Endometrium (tissue), 2 donors: ENCODE measurements at regions not wholly inside any gene's neighbourhood (a gene's known extent, or its start where the extent isn't known, plus 50 kb on each side); places are given as distances from the start of the nearest gene placed in this dataset.
"Not testable (repeated sequence)": the region's sequence is repeated elsewhere in the genome, so short reads cannot be mapped to it uniquely, and the experiment has no call there.

Experiments used
- FAIRE-seq: peaks from 2 replicates; lab custom pipeline; 2012; peaks lifted over from hg19 to GRCh38; lab: Jason Lieb, UNC
- donor health status: control.
- donor health status: control.

DNA sequence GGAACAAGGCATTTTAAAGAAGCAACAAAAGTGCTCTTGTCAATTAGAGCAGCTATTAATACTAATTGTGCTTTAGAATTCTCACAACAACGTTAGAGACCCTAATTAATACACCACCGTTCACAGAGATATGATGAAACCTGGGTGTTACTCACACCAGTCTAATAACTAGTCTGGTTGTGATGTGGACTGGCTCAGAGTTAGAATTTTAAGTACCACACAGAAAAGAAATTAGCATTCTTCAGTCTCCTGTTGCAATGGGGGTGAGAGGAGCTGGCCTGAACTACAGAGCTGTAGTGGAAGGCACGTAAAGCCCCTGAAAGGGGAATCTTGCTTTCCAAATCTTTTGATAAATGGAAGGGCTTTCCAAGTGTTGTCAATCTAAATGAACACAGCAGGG, 240.8 kb upstream of the TOX3 start:
- FAIRE-seq = no peak

- no peak for FAIRE-seq
These were observed 239.1 kb upstream of the TOX3 start for GRCh38 chr16:52786091-52786490.

DNA sequence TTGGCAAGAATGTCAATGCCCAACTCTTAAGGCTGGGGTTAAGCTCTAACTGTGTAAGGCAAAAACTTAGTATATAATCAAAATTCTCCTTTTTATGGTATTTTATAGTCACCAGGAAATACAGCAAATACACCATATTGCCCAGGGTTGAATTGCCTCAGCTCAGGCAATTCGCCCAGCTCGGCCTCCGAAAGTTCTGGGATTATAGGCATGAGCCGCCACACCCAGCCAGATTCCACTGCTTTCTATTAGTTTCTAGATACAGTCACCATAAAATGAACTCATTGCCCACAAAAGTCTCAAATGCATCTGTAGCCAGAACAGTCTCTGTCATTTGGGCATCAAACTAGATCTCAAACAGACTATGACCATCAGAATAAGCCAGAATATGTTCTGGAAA, 238.7 kb upstream of the TOX3 start:
- FAIRE-seq = no peak

DNA sequence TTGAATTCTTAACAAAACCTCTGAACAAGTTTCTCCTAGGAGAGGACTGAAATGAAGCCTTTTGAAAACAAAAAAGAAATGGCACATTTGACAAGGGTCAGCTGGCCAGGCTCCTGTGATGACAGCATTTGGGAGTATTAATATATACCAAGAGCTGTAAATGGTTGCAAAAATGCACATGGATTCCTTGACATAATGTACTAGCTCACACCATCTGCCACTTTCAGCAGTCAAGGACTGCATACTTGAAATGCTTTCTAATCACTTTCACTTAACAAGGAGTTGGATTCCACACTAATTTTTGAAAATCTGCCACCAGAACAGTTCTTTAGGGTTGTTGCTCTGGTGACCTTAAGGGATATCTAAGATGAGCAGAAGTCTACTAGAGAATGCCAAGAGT, 236.7 kb upstream of the TOX3 start:
- FAIRE-seq = no peak

DNA sequence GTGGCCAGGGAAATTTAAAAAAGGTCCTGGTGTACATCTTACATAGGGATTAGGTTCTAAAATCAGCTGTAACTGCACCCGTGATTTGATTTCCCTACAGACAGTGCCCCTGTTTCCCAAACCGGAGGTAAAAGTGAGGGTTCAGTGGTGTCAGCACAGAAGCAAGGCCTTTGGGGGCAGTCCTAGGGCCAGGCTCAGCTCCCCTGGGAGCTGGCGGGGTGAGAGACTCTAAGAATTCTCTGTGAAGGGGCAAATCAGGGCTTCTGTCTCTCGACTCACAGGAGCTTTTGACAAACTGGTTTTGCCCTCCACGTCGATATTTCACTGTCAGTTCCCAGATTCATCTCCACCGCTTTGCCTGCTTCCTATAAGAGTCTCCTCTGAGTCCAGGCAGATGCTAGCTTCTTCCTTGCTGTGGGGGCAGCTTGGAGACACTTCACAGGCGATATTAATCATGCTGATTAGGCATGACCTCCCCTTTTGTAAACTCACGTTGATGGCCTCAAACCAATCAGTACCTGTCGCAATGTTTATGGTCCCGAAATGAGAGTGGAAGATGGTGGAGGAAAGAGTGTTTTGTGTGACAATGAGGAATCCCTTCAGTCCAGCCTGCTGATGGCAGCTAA, 234.2 kb upstream of the TOX3 start:
- FAIRE-seq = no peak

- no peak for FAIRE-seq
These were observed 226.1 kb upstream of the TOX3 start for GRCh38 chr16:52773026-52773425.

- FAIRE-seq = no peak
These were observed 223.9 kb upstream of the TOX3 start for GRCh38 chr16:52770828-52771227.

- no peak for FAIRE-seq
These were observed 211.5 kb upstream of the TOX3 start for GRCh38 chr16:52758473-52758855.

DNA sequence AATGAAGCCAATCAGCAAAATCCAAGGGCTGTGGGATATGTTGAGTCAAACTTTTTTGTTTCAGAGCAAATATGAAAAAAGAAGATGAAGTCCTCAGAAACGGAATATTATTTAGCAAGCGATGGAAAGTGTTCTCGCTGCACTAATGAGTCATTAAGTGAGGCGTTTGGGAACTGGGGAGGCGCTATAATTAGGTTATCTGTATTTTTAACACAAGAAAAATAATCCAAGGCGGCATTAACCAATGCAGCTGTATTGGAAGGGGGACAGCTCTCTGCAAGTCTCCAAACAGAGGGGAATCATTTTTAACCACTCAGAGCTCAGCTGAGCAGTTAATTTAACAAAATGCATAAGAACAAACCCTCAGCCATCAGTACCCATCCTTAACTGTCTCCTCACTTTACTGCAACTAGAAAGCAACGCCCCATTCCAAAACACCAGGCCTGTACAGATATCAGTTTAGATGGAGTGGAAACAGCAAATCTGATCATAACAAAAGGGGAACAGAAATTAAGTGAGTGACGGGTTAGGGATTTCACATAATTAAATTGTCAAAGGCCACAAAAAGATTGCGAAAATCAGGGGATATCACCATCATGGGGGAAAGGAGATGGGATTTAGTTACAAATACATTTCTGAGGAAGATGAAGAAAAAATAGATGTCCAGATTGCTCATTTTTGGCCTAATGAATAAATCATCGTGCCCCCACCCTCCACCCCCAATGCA, 211.0 kb upstream of the TOX3 start:
- no peak for FAIRE-seq

DNA sequence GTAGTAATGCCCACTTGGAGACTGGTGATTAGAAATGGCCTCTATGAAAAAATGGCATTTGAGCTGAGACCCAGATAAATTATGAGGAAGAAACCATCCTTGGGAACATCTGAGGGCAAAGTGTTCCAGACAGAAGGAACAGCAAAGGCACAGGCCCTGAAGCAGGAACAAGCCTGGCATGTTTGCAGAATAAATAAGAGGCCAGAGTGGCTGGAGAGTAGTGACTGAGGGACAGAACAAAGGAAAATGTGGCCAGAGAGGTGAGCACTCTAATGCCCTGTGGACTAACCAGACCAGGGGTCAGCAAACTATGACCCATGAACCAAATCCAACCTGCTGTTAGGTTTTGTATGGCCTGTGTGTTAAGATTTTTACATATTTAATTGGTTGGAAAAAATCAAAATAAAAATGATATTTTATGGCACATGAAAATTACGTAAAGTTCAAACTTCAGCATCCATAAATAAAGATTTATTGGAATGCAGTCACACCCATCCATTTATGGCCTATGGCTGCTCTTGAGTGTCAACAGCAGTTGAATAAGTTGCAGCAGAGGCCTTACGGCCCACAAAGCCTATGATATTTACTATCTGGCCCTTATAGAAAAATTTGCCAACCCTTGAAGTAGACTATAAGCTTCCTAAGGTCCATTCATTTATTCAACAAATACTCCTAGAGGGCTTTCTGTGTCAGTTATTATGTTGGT, 210.0 kb upstream of the TOX3 start:
- no peak for FAIRE-seq

- no peak for FAIRE-seq
These were observed 208.5 kb upstream of the TOX3 start for GRCh38 chr16:52755396-52755795.

DNA sequence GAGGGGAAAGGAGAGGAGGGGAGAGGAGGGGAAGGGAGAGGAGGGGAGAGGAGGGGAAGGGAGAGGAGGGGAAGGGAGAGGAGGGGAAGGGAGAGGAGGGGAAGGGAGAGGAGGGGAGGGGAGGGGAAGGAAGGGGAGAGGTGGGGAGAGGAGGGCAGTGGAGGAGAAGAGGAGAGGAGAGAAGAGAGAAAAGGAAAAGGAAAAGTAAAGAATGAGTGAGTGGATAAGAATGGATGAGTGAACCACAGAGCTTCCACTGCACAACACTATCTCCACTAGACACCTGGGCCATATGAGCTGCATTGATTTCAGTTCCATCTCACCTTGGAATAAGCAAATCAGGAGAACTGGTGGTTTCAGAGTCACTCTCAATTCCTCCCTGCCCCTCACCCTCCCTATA, 204.1 kb upstream of the TOX3 start:
- no peak for FAIRE-seq

- FAIRE-seq = no peak
These were observed 201.8 kb upstream of the TOX3 start for GRCh38 chr16:52748741-52749140.

DNA sequence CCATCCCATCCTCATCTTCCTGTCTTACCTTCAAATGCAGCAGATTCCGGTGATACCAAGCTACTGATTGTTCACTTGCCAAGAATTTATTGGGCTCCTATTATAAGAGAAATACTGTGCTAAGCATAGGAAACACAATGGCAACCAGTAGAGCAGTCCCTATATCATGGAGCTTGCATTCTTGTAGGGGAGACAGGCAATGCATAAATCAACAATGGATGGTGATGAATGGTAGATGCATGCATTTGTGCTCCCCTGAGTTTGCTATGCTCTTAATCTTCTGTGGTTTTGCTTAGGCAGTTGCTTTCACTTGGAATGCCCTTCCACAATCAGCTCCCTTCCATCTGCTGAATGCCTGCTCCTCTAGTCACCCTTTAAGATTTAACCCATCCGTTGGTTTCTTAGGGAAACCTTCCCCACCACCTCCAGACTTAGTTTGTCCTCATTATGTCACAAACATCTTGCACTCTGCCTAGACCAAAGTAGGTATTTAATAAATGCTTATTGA, 200.2 kb upstream of the TOX3 start:
- FAIRE-seq = no peak

DNA sequence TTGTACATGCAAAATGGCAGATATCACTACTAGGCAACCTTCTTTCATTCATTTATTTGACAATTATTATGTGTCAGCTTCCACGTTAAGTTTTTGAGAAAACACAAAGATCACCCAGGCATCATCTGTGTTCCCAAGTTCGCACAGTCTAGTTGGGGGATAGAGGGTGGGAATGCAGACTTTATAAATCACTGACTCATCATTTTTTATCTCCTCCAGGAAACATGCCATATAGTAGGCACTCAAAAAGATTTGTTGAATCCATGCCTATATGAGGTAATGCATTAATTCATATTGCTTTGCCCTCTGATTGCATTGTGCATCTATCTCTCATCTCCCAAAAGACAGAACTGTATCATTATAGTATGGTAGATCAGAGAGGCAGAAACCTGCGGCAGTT, 196.8 kb upstream of the TOX3 start:
- no peak for FAIRE-seq

DNA sequence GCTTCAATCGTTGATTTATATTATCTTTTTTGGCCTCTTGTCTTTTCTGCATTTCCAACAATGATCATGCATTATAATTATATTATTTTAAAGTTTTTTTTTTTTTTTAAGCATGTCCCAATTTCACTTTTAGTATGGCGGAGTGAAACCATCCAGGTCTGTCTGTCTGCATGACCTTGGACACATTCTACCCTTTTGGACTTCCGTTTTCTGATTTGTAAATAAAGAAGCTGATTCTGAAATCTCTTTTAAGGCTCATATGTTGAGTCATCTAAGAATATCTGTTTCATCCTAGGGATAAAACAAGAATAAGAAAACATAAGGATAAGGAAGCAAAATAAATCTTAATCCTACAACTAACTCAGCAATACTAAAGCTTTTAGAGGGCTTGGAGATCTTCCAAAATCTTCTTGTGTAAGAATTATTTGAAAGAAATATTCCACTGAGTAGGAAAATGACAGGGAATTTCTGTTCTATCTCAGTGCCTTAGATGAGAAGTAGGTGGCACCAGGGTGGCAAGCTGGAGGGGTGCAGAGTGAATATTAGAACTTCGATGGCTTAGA, 195.7 kb upstream of the TOX3 start:
- FAIRE-seq = no peak

DNA sequence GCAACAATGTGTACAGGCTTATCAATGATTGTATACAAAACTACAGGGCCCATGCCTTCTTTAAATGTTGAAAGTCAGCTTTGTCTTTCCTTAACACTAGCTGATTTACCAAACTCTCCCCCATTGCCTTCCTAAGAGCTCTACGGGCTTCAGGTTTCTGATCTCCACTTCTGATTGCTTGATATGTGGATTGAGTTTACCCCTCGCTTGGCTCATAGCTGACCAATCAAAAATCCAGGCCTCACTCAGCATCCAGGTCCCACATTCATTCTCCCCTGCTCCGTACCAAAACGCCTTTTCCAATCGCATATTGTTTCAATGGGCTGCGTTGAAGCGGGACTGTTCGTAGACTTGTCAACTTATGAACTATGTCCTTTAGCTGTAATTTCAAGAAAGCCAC, 195.1 kb upstream of the TOX3 start:
- no peak for FAIRE-seq

- no peak for FAIRE-seq
These were observed 194.4 kb upstream of the TOX3 start for GRCh38 chr16:52741351-52741750.

DNA sequence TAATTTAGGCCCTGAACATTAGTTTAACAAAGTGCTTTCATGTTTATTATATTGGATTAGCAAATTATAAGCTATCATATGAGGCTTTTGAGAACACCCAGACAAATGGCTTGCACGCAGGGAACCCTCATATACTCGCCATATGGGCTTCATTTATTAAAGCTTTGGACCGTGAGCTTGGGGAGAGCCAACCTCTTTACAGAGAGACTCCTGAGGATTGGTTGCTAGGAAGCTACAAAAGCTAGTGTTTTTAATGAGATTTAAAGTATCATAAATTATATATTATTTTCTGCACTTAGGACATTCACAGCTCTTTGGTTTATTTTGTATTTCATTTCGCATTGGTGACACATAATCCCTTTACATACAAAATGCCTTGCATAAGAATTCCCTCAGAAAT, 193.8 kb upstream of the TOX3 start:
- no peak for FAIRE-seq

GRCh38 chr16:52740333-52740732, 193.4 kb upstream of the TOX3 start:
- FAIRE-seq = no peak

- not testable (repeated sequence) for FAIRE-seq
These were observed 192.0 kb upstream of the TOX3 start for GRCh38 chr16:52738992-52739391.

DNA sequence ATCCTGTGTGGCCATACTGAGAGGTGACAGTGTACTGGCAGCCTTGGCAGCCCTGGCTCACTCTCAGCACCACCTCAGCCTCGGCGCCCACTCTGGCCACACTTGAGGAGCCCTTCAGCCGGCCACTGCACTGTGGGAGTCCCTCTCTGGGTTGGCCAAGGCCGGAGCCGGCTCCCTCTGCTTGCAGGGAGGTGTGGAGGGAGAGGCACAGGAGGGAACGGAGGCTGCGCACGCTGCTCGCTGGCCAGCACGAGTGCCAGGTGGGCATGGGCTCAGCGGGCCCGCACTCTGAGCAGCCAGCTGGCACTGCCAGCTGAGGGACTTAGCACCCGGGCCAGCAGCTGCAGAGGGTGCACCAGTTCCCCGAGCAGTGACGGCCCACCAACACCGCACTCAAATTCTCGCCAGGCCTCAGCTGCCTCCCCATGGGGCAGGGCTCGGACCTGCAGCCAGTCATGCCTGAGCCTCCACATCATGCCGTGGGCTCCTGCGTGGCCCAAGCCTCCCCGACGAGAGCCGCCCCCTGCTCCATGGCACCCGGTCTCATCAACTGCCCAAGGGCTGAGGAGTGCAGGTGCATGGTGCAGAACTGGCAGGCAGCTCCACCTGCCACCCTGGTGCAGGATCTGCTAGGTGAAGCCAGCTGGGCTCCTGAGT, 184.4 kb upstream of the TOX3 start:
- no peak for FAIRE-seq

- FAIRE-seq = no peak
These were observed 182.8 kb upstream of the TOX3 start for GRCh38 chr16:52729731-52730130.
